ENCODE measurements at regions not wholly inside any gene's neighbourhood (a gene's known extent, or its start where the extent isn't known, plus 50 kb on each side); places are given as distances from the start of the nearest gene placed in this dataset.
"Not testable (repeated sequence)": the region's sequence is repeated elsewhere in the genome, so short reads cannot be mapped to it uniquely, and the experiment has no call there.

DNA sequence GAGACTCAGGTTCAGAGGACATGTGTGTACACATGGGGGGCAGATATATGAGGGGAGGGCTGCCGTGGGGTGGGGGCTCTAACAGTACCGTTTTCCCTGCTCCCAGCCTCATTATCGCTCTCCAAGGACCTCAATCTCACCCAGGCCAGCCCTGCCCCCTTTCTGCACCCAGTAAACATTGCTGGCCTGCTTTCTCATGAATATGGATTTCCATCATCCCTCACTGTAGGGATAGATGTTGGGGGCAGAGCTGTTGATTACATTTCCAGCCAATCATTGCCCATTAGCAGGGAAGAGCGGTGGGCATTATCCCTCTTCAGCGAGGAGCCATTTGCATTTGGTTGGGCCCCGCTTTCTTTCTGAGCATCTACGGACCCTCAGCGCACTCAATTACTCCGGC is 273.8 kb downstream of the RPS6KC1 start:
- no peak for DNase-seq (ENCODE audit: low read depth)

DNA sequence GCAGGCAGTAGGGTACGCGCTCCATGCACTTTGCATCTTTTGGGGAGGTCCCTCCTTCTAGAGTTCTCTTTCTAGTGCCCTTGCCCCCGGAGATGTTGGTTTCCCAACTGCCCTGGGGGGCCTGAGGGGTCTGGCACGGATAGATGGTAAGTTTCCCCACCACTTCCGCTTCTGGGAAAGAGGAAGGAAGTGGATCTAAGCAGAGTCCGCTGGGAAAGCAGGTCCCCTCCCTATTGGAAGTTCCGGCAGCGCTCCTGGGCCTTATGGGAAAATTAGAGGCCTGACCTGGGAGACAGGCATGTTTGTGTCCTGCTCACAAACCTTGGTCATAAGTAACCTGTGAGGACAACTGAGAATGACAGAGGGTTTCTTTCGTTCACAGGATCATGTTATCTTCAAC is 274.4 kb downstream of the RPS6KC1 start:
- no peak for DNase-seq (ENCODE audit: low read depth)

DNA sequence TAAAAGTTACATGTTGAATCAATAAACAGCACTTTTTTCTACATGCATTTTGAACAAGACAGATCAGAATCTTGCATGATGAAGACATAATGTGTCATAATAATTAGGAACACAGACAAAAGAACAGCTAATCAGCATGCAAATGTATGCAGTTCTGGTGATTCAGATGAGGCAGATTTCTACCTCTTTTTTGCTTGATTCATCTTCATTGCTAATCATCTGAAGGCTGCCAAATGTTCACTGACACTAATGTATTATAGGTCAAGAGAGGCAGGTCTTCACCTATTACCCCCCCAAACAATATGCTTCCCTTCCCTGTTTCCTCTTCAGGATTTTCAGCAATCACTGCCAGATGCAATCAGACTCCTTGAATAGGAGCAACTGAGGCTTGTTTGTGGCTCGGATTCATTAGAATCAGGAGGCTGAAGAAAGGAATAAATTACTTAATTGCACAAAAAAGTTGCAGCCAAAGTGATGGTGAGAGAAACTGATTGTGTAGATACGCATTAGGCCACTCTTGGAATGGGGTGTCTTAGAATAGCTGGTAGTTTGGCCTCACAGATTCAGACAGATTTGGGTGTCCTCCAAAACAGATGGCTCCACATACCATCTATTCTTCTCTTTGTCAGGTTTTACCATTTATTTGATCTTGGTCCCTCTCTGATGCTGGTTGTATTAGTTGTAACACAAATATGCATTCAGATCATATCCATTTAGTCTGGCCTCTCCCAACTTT is 275.4 kb downstream of the RPS6KC1 start:
- no peak for DNase-seq (ENCODE audit: low read depth)

DNA sequence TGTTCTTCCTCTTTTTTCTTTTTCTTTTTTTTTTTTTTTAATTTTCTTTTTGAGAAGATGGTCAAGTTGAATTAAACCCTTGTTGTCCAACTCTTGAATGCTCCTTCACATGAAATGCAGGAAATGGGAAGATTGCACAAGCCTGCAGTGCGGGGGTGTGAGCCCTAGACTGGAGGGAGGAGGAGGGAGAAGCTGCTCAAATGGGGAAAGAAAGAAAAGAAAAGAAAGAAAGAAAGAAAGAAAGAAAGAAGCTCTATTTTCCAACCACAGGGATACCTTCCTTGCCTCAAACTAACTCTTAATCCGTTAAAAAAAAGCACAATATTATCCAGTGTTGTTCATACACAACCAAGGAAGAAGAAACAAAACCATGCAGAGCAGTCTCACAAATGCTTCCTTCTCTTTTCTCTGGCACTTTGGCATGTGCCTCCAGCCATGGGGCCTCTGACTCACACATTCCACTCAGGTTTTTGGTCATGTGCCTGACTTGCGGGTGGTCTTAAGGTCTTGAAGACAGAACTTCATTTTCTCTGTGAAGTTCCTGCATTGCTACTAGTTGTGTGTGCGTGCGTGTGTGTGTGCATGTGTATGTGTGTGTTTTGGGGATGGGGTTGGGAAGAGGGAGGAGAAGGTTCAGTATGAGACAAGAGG is 276.1 kb downstream of the RPS6KC1 start:
- DNase-seq (ENCODE audit: low read depth): no peak

DNA sequence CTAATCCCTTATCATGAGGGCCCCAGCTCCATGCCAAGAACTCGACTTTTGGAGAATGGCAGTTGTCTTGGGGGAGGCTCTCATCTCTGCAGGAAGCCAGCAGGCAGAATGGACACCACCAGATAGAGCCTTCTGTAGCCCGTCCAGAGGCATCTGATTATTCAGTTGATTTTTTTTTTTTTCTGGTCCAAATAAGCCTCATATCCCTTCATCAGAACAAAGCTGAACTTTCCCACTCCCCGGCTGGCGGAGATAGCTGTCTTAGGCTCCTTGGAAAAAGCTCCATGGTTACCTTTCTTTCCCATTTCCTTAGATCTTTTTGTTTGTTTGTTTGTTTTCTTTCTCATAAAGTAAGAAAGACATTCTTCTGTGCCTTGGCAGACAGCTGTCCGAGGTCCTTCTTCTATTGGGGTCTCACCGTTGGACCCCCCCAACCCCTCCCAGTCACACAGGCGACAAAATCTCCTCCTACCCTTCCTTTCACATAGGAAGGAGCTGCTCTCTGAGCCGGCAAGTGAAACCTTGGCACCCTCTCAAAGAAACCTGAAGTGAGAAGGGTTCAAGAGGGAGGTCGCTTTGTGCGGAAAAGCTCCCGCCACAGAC is 278.5 kb downstream of the RPS6KC1 start:
- no peak for DNase-seq (ENCODE audit: low read depth)

DNA sequence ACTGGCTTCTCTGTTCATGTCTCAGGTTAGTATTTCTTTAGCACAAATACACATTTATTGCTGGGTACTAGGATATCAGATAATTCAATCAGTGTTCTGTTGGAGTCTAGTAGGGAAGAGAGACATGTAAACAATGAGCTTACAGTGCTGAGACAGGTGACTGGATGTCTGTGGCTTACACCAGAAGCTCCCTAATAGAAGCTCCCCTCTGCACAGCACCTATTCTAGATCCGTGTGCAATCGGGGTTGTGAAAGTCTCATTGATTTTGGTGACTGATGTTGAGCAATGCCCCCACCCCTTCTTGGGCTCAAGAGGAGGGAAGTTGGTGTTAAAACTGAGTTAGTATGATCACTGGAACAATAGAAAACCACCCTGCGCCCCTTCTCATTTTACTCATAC is 279.2 kb downstream of the RPS6KC1 start:
- DNase-seq (ENCODE audit: low read depth): no peak

DNA sequence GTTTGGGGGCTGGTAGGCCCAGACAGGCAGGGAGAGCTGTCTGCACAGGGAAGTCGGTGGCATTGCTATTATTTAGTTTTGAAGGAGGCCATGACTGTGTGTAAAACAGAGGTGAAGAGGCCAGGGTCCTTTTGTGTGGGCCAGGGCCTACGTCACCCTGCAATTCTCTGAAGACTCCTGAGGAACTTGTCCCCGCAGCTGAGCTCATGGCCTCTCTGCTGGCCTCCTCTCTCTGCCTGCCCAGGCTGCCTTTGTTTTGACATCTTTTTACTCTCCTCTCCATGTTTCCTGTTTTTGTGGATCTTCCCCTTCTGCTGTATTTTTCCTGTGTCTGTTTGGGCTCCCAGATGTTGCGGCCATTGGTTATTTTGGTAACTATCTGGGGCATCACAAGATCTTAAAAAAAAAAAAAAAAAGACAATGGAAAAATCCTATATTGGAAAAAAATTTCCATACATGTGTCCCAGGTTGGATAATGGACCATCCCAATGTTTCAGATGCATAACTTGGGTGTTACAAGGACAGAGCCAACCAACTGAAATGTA is 280.7 kb downstream of the RPS6KC1 start:
- no peak for DNase-seq (ENCODE audit: low read depth)

DNA sequence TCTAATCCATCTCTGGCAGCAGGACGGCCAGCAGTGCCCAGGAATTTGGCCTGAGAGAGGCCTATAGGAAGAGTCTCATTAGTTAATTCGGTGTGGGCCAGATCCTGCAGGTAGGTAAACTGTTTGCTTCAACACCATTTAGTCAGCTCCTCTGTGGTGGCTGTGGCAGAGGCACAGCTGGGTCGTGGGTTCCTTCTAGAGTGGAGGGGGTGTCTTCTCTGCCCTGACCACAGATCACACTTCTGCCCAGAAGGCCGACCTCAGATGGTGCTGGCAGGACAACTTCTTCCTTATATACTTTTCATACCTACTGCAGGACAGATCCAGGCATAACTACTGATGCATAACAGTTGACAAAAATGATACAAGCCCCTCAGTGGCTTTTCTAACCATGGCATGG is 281.4 kb downstream of the RPS6KC1 start:
- DNase-seq (ENCODE audit: low read depth): no peak

DNA sequence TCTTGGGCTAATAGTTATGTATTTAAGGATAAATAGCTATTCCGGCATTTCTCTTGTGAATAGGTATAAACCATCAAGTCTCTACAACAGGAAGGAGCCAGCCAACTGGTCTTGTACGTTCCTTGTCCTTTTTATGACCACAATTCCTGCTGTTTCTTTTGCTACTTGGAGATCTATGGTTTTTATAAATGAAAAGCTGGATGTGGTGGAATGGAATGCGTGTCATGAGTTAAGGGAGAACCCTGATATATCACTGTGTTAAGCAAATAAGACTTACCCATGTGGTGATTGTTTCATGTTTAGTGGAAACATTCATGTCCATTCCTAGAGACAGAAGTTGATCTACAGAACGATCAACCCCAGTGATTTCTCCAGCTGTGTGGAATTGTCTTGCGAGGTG is 282.1 kb downstream of the RPS6KC1 start:
- DNase-seq (ENCODE audit: low read depth): no peak

DNA sequence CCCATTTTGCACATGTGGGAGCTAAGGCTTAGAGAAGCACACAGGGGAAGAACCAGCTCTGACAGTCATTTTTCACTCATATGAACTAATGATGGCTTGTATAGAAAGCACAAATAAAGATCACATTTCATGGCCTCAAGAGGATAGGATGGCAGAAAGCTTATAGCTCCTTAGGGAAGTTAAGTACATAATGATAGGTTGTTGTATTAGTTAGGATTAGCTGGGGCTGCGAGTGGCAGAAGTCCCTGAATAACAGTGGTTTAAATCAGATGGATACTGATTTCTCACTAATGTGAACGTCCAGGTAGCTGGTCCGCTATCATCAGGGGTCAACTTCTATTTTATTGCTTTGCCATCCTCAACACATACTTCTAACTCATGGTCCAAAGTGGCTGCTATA is 284.0 kb downstream of the RPS6KC1 start:
- DNase-seq (ENCODE audit: low read depth): no peak

DNA sequence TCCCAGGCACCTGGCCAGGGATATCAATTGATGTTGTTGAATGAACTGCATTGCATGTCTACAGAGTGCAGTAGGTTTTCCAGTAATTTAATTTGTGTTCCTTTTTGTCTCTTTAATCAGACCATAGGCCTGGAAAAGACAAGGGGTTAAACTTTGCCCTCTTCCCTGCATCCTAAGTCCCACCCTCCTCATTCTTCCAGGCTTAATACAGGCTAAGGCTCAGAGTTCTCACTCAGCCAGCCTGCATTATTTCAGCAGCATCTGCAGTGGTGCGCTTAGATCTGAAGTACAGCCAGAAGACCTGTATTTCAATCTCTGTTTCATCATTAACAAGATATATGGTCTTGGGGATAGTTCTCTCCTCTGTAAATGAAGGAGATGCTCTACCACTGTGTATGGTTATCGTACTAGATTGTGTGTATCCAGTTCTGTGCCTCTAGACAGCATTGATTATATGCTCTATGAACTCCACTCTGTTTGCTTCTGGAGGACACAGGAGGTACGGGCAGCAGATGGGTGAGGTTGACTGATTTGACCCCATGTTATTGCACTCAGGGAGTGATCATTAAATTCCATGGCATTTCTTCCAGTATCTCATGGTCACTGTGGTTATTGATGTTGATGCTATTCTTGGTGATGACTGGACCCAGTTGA is 286.1 kb downstream of the RPS6KC1 start:
- no peak for DNase-seq (ENCODE audit: low read depth)

DNA sequence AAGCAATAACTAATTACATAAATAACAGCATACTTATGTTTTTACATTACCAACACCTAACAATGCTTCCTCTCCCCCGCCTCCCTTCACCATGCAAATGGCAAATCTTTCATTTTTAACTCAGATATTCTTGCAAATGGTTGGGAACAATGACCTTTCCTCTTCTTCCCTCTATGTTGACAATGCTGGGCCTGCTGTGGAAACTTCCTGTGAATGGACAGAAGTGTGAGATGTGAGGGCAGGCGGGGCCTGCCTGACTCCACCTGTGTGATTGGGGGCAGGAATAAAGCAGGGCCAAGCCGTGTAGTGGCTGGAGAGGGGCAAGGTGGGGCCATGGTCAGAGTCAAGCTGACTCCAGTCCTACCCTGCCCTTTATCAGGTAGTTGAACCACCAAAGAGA is 289.6 kb downstream of the RPS6KC1 start:
- DNase-seq (ENCODE audit: low read depth): no peak

DNA sequence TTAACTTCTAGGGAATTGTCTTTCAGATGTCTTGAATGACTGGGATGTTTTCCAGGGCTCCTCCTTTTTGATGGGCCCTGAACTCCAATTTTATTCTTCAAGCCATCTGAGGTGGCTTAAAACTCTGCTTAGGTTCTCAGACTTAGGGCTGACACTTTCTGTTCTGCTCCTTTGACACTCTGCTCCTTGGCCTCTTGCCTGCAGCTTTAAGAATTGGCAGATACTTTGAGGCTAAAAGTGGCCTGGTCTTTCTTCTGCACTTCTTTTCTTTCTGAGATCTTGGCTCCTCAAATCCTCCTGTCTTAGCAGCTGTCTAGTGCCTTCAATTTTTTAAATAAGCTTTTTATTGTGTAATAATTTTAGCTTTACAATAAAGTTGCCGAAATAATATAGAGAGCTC is 294.6 kb downstream of the RPS6KC1 start:
- no peak for DNase-seq (ENCODE audit: low read depth)

DNA sequence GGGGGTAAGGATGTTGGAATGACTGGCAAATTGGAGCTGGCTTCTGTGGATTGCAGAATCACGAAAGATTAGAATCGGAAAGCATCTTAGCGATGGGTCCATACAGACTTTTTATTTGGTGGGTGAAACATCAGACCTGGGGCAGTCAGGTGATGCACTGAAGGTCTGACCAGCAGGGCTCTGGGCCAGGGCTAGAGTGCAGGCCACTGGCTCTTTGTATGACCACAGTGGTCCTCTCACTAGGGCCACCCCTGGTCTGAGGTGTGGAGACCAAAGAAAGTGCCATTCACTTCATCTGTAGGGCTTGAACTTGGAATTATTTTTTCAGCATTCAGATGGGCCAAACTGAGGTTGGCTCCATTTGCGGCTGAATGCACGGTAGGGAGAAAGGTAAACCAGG is 306.4 kb downstream of the RPS6KC1 start:
- DNase-seq (ENCODE audit: low read depth): no peak

DNA sequence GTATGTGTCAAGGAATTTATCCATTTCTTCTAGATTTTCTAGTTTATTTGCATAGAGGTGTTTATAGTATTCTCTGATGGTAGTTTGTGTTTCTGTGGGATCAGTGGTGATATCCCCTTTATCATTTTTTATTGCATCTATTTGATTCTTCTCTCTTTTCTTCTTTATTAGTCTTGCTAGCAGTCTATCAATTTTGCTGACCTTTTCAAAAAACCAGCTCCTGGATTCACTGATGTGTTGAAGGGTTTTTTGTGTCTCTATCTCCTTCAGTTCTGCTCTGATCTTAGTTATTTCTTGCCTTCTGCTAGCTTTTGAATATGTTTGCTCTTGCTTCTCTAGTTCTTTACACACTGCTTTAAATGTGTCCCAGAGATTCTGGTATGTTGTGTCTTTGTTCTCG is 307.3 kb downstream of the RPS6KC1 start:
- DNase-seq (ENCODE audit: low read depth): not testable (repeated sequence)

DNA sequence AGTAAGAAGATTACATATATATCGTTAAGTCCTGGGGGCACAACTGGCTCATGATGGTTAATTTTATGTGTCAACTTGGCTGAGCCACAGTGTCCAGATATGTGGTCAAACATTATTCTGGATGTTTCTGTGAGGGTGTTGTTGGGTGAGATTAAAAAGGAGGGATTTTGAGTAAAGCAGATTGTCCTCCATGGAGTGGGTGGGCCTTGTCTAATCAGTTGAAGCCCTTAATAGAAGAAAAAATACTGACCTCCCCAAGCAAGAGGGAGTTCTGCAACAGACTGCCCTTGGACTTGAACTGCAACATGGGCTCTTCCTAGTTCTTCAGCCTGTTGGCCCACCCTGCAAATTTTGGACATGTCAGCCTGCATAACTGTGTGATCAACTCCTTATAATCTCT is 311.6 kb downstream of the RPS6KC1 start:
- DNase-seq (ENCODE audit: low read depth): no peak

DNA sequence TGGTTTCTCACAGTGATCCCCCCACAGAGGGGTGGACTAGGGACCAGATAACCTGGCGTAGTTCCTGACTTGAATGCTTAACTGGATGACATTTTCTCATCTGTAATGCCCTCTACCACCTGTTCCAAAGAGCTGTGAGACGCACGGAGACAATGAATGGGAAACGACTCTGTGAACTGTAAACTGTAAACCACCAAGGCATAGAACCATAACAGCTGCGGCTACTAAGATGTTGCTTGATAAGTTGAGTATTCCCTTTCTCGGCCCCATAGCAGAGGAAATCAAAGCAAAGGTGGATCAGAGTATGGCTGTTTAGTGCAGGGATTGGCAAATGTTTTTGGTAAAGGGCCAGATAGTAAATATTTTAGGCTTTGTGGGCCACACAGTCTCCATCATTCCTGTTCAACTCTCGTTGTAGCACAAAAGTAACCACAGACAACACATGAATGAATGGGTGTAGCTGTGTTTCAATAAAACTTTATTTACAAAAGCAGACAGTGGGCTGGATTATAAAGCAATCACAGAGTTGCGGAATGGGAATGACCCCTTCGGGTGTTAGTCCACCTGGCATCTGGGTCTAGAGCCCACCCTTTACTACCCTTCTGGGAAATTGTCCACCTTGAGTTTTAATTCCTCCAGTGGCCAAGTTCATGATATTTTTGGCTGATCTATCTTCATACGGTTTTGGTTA is 315.2 kb downstream of the RPS6KC1 start:
- DNase-seq (ENCODE audit: low read depth): no peak

DNA sequence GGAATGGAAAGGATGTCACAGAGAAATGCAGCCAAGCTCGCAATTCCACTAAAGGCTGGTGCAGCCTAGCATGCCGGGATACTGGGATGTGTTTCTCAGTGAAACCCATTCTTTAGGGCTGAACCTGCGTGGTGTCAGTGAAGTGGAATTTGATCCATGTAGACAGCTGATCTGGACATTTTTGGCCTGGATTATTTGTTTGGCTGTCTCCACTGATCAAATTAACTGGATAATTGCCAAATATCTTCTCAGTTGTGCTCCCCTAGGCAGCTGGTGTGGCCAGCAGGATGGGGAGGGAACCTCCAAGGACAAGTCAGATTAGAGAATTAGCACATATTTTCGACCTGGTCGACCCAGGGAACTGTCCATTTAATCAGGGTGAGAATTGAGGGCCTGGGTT is 318.4 kb downstream of the RPS6KC1 start:
- DNase-seq (ENCODE audit: low read depth): no peak

DNA sequence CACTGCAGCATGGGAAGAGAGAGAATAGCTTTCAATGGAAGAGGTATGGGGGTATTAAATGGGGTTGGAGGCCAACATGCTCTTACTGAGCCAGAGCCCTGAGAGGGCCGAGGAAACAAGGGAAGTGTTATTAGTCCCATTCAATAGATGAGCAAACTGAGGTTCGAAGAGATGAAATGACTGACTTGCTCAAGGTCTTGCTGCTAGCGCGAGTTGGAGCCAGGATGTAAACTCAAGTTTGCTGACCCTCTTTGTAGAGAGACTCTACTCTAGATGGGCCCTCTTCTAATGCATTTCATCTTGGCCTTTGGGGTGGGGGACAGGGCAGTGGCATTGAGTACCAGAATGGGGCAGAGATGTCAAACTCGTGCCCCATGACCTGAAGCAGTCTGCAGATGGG is 319.5 kb downstream of the RPS6KC1 start:
- DNase-seq (ENCODE audit: low read depth): no peak

DNA sequence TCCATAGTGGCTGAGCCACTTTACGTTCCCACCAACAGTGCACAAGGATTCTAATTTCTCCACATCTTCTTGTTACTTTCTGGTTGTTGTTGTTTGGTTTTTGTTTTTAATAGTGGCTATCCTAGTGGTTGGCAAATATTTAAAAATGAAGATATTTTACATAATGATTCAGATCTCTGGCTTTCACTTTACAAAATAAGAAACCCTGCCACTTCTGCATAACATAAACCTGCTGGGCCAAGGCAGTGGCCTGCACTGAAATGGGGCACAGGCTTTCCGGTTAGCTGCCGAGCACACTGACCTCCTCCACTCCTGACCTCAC is 320.4 kb downstream of the RPS6KC1 start:
- no peak for DNase-seq (ENCODE audit: low read depth)

DNA sequence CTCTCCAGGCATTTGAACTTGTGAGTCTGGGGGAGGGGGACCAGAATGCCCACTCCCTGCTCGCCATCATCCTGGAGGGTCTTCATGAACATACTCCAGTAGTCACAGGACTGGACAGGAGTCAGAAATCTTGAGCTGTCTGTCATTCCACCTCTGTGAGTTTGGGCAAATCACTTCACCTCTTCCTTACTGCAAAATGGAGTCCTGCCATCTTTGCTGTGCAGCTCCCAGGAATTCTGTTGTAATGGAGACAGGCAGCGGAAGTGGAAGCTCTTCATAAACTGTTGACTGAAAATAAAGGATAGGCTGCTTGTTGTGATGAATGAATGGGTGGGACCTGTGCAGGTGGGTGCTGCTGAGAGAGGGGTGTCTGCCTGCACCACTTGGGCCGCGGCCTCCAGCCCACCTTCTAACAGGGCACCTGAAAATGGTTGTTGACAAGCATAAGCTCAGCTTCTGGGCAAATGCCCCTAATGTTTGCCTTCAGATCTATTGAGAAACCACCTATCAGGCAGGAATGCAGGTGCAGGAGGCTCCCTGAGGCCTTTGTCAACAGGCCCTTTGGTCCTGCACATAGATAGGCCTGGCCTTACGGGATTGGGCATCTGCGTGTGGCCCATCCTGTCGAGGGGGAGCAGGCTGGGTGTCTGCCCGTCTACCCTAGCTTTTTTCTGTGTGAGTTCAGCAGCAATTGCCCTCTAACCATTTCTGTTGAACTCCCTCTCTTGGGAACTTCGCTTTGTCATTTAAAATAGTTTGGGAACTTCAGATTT is 321.0 kb downstream of the RPS6KC1 start:
- DNase-seq (ENCODE audit: low read depth): no peak

DNA sequence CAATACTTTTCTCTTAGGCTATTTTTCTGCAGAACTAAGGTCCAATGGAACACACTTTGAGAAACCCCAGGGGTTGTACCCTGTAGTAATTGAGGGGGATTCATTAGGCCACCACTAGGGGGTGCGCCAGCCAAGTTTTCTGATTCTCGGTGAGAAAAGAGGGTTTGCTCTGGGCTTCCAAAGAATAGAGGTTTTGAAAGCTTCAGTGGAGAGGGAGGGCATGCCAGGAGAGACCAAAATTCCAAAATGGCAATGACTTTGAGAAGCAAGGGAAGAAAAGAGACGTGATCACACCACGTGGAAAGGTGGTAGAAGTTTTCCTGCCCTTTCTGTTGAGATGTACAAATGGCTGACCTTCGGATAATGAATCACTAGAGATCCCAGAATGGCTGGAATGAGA is 323.3 kb downstream of the RPS6KC1 start:
- peak; percentile 19 for DNase-seq (ENCODE audit: low read depth)
